HepG2 (cell line): ENCODE measurements at regions not wholly inside any gene's neighbourhood (a gene's known extent, or its start where the extent isn't known, plus 50 kb on each side); places are given as distances from the start of the nearest gene placed in this dataset.

Source experiments
- ATAC-seq: fragments of 200-7000 bp; cut with Tn5 transposase; 3 replicates; pipeline ENCODE4 v1.9.1; 2020; ENCODE audit warnings: mild to moderate bottlenecking, moderate library complexity
- BruUV-seq: library from RNA; stranded (reverse); fragments of 400-500 nt; replicated peaks from 2 replicates; lab custom pipeline; 2021; lab: Mats Ljungman, UMichigan
- CTCF ChIA-PET: fragments of 300-600 bp; formaldehyde crosslinking; extraction: SDS; loops from one replicate; lab custom pipeline; 2021; ENCODE audit warnings: low total read pairs, inconsistent platforms, low intra/inter-chr PET ratio; lab: Yijun Ruan, JAX
- POLR2A ChIA-PET: fragments of 350-600 bp; sonication (Branson Sonifier 250); formaldehyde crosslinking; loops from one replicate; lab custom pipeline; 2020; ENCODE audit warnings: antibody characterized with exemption, inconsistent platforms; lab: Yijun Ruan, JAX
- DNase-seq: peaks from one replicate; pipeline ENCODE4 v3.0.0-alpha.2; 2015; ENCODE audit warnings: low spot score
- FAIRE-seq: peaks from 3 replicates; lab custom pipeline; 2011; peaks lifted over from hg19 to GRCh38; lab: Jason Lieb, UNC
- H2AFZ ChIP-seq: one replicate; pipeline ENCODE4 v1.6.1; 2011; ENCODE audit warnings: low read length, inconsistent platforms
- H3K27ac ChIP-seq: fragments of 300-600 bp; 3 replicates; pipeline ENCODE4 v1.8.0; 2011; ENCODE audit warnings: mixed run types, mild to moderate bottlenecking, mixed read lengths, low read length, inconsistent platforms; ENCODE audit not compliant: insufficient read depth; ENCODE audit errors: extremely low read length
- H3K27me3 ChIP-seq, 2 experiments: fragments of 200-600 bp in 1 of 2; 2 replicates in 1 of 2; 3 replicates in 1 of 2; pipeline versions ENCODE4 v1.6.0 to v1.8.0; 2011; ENCODE audit warnings: low read length in 2 of 2, mild to moderate bottlenecking in 2 of 2, moderate library complexity in 2 of 2, inconsistent platforms in 1 of 2; ENCODE audit not compliant: insufficient read depth in 2 of 2, control insufficient read depth in 1 of 2
- H3K36me3 ChIP-seq, 2 experiments: fragments of 200-600 bp in 1 of 2; replicated peaks in 1 of 2; 2 replicates in 1 of 2; 3 replicates in 1 of 2; pipeline versions ENCODE4 v1.5.1 to v1.8.0; 2011; ENCODE audit warnings: low read length in 2 of 2, inconsistent platforms in 1 of 2; ENCODE audit not compliant: insufficient read depth in 2 of 2, control insufficient read depth in 1 of 2
- H3K4me1 ChIP-seq: 2 replicates; pipeline ENCODE4 v1.5.1; 2012; ENCODE audit warnings: low read length, inconsistent platforms; ENCODE audit not compliant: insufficient read depth
- H3K4me2 ChIP-seq: 2 replicates; pipeline ENCODE4 v1.6.0; 2011; ENCODE audit warnings: low read depth, low read length, inconsistent platforms
- H3K4me3 ChIP-seq, 3 experiments: fragments of 200-600 bp in 1 of 3; sonication (generic), shearing (Covaris generic) in 1 of 3; replicated peaks in 1 of 3; 2 replicates each; pipeline ENCODE4 v1.5.1; 2011 to 2016; ENCODE audit warnings: low read length in 3 of 3, inconsistent platforms in 2 of 3, low read depth in 2 of 3, mild to moderate bottlenecking in 2 of 3, control low read depth in 1 of 3, mixed read lengths in 1 of 3; ENCODE audit not compliant: insufficient read depth in 1 of 3
- H3K79me2 ChIP-seq: one replicate; pipeline ENCODE4 v1.6.1; 2011; ENCODE audit warnings: low read length, inconsistent platforms; ENCODE audit not compliant: insufficient read depth
- H3K9ac ChIP-seq: 2 replicates; pipeline ENCODE4 v1.6.0; 2011; ENCODE audit warnings: mild to moderate bottlenecking, low read depth, low read length, inconsistent platforms; ENCODE audit not compliant: insufficient read depth
- H3K9me3 ChIP-seq: 2 replicates; pipeline ENCODE4 v1.5.1; 2012; ENCODE audit warnings: mild to moderate bottlenecking, low read length
- H4K20me1 ChIP-seq: 2 replicates; pipeline ENCODE4 v1.6.0; 2011; ENCODE audit warnings: inconsistent platforms, mild to moderate bottlenecking, low read length, moderate library complexity; ENCODE audit not compliant: insufficient read depth
- ARNTL ChIP-seq: sonication (generic); formaldehyde crosslinking; IDR thresholded peaks from 2 replicates; pipeline ENCODE4 v1.4.0; 2020; ENCODE audit warnings: mild to moderate bottlenecking, missing genetic modification reagents
- ASH2L ChIP-seq: fragments of 300-600, 200-600 bp; sonication (generic); IDR thresholded peaks from 2 replicates; pipeline ENCODE4 v1.7.0; 2017; ENCODE audit warnings: low read depth, mild to moderate bottlenecking, moderate library complexity, mixed read lengths, low read length; ENCODE audit not compliant: insufficient read length
- HNF4A ChIP-seq: sonication (generic); formaldehyde crosslinking; IDR thresholded peaks from 2 replicates; pipeline ENCODE4 v1.4.0; 2020; ENCODE audit warnings: missing genetic modification reagents
- NFYB ChIP-seq: sonication (generic); formaldehyde crosslinking; IDR thresholded peaks from 2 replicates; pipeline ENCODE4 v1.4.0; 2020; ENCODE audit warnings: missing genetic modification reagents
- PRMT3 ChIP-seq: sonication (generic); formaldehyde crosslinking; IDR thresholded peaks from 2 replicates; pipeline ENCODE4 v1.8.1; 2022; ENCODE audit warnings: low read depth, mild to moderate bottlenecking, moderate library complexity, missing genetic modification reagents, borderline replicate concordance
- SNAI1 ChIP-seq: sonication (generic); formaldehyde crosslinking; IDR thresholded peaks from 2 replicates; pipeline ENCODE4 v1.5.0; 2020; ENCODE audit warnings: mild to moderate bottlenecking, missing genetic modification reagents, borderline replicate concordance
- YEATS2 ChIP-seq: sonication (generic); formaldehyde crosslinking; IDR thresholded peaks from 2 replicates; pipeline ENCODE4 v1.4.0; 2020; ENCODE audit warnings: missing genetic modification reagents, borderline replicate concordance
- ZNF326 ChIP-seq: sonication (generic); formaldehyde crosslinking; IDR thresholded peaks from 2 replicates; pipeline ENCODE4 v1.4.0; 2020; ENCODE audit warnings: missing genetic modification reagents, borderline replicate concordance
- ZNF441 ChIP-seq: sonication (generic); formaldehyde crosslinking; IDR thresholded peaks from 2 replicates; pipeline ENCODE4 v1.7.0; 2021; ENCODE audit warnings: missing genetic modification reagents, borderline replicate concordance
- WGBS: methylation state at CpG from one replicate; pipeline ENCODE4 v1.1.6; 2017; ENCODE audit warnings: low lambda C conversion rate; 5-methylcytosine and 5-hydroxymethylcytosine counted together
- in situ Hi-C: cut with HindIII; loops from 2 replicates; pipeline ENCODE4 v1.10.0; 2017; ENCODE audit warnings: low pct_unique_long_range_greater_than_20kb; ENCODE audit not compliant: extremely low pct_ligation_motif_present
- intact Hi-C: fragments of 100-400 bp; cut with micrococcal nuclease; formaldehyde crosslinking; loops from one replicate; pipeline ENCODE4 v1.10.0; 2022; ENCODE audit not compliant: unreplicated experiment
- TF ChIP-seq, protein P1 (sequence below): sonication (generic); formaldehyde crosslinking; IDR thresholded peaks from 2 replicates; pipeline ENCODE4 v1.4.0; 2020; ENCODE audit warnings: mild to moderate bottlenecking, missing genetic modification reagents
- TF ChIP-seq, protein P2 (sequence below): sonication (generic); formaldehyde crosslinking; IDR thresholded peaks from 2 replicates; pipeline ENCODE4 v1.4.0; 2020; ENCODE audit warnings: mild to moderate bottlenecking, missing genetic modification reagents
- TF ChIP-seq, protein P3 (sequence below): sonication (generic); formaldehyde crosslinking; IDR thresholded peaks from 2 replicates; pipeline ENCODE4 v1.8.1; 2023; ENCODE audit warnings: missing genetic modification reagents, mild to moderate bottlenecking, borderline replicate concordance
- TF ChIP-seq, protein P4 (sequence below): sonication (generic); formaldehyde crosslinking; IDR thresholded peaks from 2 replicates; pipeline ENCODE4 v1.8.1; 2023; ENCODE audit warnings: mild to moderate bottlenecking, inconsistent platforms, moderate library complexity, missing genetic modification reagents, borderline replicate concordance

DNA sequence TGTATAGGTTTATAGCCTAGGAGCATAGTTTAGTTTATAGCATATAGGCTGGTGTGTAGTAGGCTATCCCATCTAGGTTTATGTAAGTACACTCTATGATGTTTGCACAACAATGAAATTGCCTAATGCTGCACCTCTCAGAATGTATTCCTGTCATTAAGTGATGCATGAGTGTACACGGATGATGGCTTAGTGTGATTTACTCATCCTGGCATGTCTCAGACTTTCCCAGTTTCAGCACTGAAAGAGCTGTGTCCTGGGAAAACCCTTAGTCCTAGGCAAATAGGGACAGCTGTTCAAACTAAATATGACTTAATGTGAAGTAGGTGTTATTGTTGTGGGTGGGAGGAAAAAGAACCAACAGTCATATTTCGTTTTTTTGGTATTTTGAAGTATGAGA is 264.9 kb upstream of the MAGEB18 start:
- Histone ChIP-seq H3K36me3 (no peaks in the 10 kb centered on the region), H3K79me2 (no peaks in the 10 kb centered on the region), H3K27ac (no peak overlapping the region), H3K27me3 (no peaks in the 10 kb centered on the region), H3K4me3 (no peak overlapping the region), H3K4me1 (no peaks in the 10 kb centered on the region), H3K9ac (no peak overlapping the region), H2AFZ (no peak overlapping the region), H3K4me2 (no peak overlapping the region), H4K20me1 (no peaks in the 10 kb centered on the region), H3K9me3 (no peaks in the 10 kb centered on the region)
- CTCF ChIA-PET = no interaction called here
- ATAC-seq = no peak
- POLR2A ChIA-PET = no interaction called here
- TF ChIP-seq ARNTL (CRISPR knock-in tag) (no peak), SNAI1 (CRISPR knock-in tag) (no peak), PRMT3 (no peak), YEATS2 (no peak), NFYB (CRISPR knock-in tag) (no peak), ASH2L (no peak), ZNF326 (CRISPR knock-in tag) (no peak), ZNF441 (CRISPR knock-in tag) (no peak), HNF4A (CRISPR knock-in tag) (no peak)
- TF ChIP-seq, protein P1, sequence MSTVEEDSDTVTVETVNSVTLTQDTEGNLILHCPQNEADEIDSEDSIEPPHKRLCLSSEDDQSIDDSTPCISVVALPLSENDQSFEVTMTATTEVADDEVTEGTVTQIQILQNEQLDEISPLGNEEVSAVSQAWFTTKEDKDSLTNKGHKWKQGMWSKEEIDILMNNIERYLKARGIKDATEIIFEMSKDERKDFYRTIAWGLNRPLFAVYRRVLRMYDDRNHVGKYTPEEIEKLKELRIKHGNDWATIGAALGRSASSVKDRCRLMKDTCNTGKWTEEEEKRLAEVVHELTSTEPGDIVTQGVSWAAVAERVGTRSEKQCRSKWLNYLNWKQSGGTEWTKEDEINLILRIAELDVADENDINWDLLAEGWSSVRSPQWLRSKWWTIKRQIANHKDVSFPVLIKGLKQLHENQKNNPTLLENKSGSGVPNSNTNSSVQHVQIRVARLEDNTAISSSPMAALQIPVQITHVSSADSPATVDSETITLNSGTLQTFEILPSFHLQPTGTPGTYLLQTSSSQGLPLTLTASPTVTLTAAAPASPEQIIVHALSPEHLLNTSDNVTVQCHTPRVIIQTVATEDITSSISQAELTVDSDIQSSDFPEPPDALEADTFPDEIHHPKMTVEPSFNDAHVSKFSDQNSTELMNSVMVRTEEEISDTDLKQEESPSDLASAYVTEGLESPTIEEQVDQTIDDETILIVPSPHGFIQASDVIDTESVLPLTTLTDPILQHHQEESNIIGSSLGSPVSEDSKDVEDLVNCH (CRISPR knock-in tag) = no peak
- TF ChIP-seq, protein P2, sequence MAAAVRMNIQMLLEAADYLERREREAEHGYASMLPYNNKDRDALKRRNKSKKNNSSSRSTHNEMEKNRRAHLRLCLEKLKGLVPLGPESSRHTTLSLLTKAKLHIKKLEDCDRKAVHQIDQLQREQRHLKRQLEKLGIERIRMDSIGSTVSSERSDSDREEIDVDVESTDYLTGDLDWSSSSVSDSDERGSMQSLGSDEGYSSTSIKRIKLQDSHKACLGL (CRISPR knock-in tag) = no peak
- TF ChIP-seq, protein P3, sequence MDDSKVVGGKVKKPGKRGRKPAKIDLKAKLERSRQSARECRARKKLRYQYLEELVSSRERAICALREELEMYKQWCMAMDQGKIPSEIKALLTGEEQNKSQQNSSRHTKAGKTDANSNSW = no peak
- TF ChIP-seq, protein P4, sequence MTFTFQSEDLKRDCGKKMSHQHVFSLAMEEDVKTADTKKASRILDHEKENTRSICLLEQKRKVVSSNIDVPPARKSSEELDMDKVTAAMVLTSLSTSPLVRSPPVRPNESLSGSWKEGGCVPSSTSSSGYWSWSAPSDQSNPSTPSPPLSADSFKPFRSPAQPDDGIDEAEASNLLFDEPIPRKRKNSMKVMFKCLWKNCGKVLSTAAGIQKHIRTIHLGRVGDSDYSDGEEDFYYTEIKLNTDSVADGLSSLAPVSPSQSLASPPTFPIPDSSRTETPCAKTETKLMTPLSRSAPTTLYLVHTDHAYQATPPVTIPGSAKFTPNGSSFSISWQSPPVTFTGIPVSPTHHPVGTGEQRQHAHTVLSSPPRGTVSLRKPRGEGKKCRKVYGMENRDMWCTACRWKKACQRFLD (CRISPR knock-in tag) = no peak
- DNase-seq = no peak
- FAIRE-seq = no peak
- no TSS peak for BruUV-seq
- intact Hi-C loops (no loop called here), in situ Hi-C loops (no loop called here)
- WGBS = 0% methylated on average over 2 of the region's 2 CpGs
